Ovary (tissue), 3 donors: ENCODE measurements at regions not wholly inside any gene's neighbourhood (a gene's known extent, or its start where the extent isn't known, plus 50 kb on each side); places are given as distances from the start of the nearest gene placed in this dataset.

Experiments
- EP300 ChIP-seq: sonication (generic); formaldehyde crosslinking; IDR thresholded peaks from one replicate; pipeline ENCODE4 v1.6.1; 2017; ENCODE audit warnings: antibody characterized with exemption
- POLR2A ChIP-seq: fragments of 450-650 bp; IDR thresholded peaks from one replicate; pipeline ENCODE4 v1.6.1; 2017; ENCODE audit warnings: antibody characterized with exemption, mild to moderate bottlenecking, moderate library complexity
- TF ChIP-seq, protein P1 (sequence below), 3 donors: fragments of 450-650 bp in 2 of 3; fragments of 200-600 bp in 1 of 3; IDR thresholded peaks; one replicate each; pipeline versions ENCODE4 v1.5.1 to v1.8.0; 2016 to 2022; ENCODE audit warnings: antibody characterized with exemption in 3 of 3, mild to moderate bottlenecking in 1 of 3
- donor health status: DM: no; HTN: no; CAD: no.

- TF ChIP-seq, protein P1, sequence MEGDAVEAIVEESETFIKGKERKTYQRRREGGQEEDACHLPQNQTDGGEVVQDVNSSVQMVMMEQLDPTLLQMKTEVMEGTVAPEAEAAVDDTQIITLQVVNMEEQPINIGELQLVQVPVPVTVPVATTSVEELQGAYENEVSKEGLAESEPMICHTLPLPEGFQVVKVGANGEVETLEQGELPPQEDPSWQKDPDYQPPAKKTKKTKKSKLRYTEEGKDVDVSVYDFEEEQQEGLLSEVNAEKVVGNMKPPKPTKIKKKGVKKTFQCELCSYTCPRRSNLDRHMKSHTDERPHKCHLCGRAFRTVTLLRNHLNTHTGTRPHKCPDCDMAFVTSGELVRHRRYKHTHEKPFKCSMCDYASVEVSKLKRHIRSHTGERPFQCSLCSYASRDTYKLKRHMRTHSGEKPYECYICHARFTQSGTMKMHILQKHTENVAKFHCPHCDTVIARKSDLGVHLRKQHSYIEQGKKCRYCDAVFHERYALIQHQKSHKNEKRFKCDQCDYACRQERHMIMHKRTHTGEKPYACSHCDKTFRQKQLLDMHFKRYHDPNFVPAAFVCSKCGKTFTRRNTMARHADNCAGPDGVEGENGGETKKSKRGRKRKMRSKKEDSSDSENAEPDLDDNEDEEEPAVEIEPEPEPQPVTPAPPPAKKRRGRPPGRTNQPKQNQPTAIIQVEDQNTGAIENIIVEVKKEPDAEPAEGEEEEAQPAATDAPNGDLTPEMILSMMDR (IDR thresholded peaks at IDR 0.05), result no peak
- TF ChIP-seq EP300 (no peak), POLR2A (no peak)
Observed at GRCh38 chr3:8352475-8352874, 149.1 kb upstream of the LMCD1 start.
